NCI-H510A treated with DMSO at 0.1 percent for 48 hours (cell line): ENCODE measurements at regions not wholly inside any gene's neighbourhood (a gene's known extent, or its start where the extent isn't known, plus 50 kb on each side); places are given as distances from the start of the nearest gene placed in this dataset.

ENCODE experiments used
- DNase-seq: peaks from one replicate; lab custom pipeline; 2025; lab: John Stamatoyannopoulos, UW

- no peak for DNase-seq
Measured at GRCh38 chr13:91273675-91274074, 73.8 kb upstream of the MIR17HG start.

GRCh38 chr13:91277013-91277676 lies 70.3 kb upstream of the MIR17HG start:
- no peak for DNase-seq

- DNase-seq = no peak
Measured at GRCh38 chr13:91278291-91278690, 69.2 kb upstream of the MIR17HG start.

GRCh38 chr13:91278888-91279287 lies 68.6 kb upstream of the MIR17HG start:
- no peak for DNase-seq

- DNase-seq = no peak
Measured at GRCh38 chr13:91280801-91281200, 66.7 kb upstream of the MIR17HG start.

- no peak for DNase-seq
Measured at GRCh38 chr13:91284335-91284734, 63.2 kb upstream of the MIR17HG start.

- DNase-seq = no peak
Measured at GRCh38 chr13:91286317-91286716, 61.2 kb upstream of the MIR17HG start.

- DNase-seq = no peak
Measured at GRCh38 chr13:91291078-91291477, 56.4 kb upstream of the MIR17HG start.

- no peak for DNase-seq
Measured at GRCh38 chr13:91292630-91293221, 54.8 kb upstream of the MIR17HG start.

GRCh38 chr13:91295712-91296410 lies 51.6 kb upstream of the MIR17HG start:
- no peak for DNase-seq

GRCh38 chr13:91297503-91297902 lies 50.0 kb upstream of the MIR17HG start:
- DNase-seq = no peak
